SKM-1 (cell line): ENCODE measurements at regions not wholly inside any gene's neighbourhood (a gene's known extent, or its start where the extent isn't known, plus 50 kb on each side); places are given as distances from the start of the nearest gene placed in this dataset.
"Not testable (repeated sequence)": the region's sequence is repeated elsewhere in the genome, so short reads cannot be mapped to it uniquely, and the experiment has no call there.

Source experiments
- DNase-seq: peaks from one replicate; lab custom pipeline; 2025; ENCODE audit not compliant: unreplicated experiment; lab: John Stamatoyannopoulos, UW

- DNase-seq = not testable (repeated sequence)
Measured at GRCh38 chr9:2391509-2392132, 230.0 kb upstream of the VLDLR start.

GRCh38 chr9:2394087-2394741, 227.4 kb upstream of the VLDLR start:
- DNase-seq = not testable (repeated sequence)

- no peak for DNase-seq
Measured at GRCh38 chr9:2395814-2396612, 225.6 kb upstream of the VLDLR start.

- no peak for DNase-seq
Measured at GRCh38 chr9:2396622-2397285, 224.8 kb upstream of the VLDLR start.

GRCh38 chr9:2397875-2398274, 223.7 kb upstream of the VLDLR start:
- not testable (repeated sequence) for DNase-seq

- DNase-seq = not testable (repeated sequence)
Measured at GRCh38 chr9:2401746-2402145, 219.8 kb upstream of the VLDLR start.

- no peak for DNase-seq
Measured at GRCh38 chr9:2403701-2404100, 217.9 kb upstream of the VLDLR start.

GRCh38 chr9:2406252-2406651, 215.3 kb upstream of the VLDLR start:
- DNase-seq = no peak

GRCh38 chr9:2407450-2407849, 214.1 kb upstream of the VLDLR start:
- no peak for DNase-seq

GRCh38 chr9:2411459-2412215, 209.9 kb upstream of the VLDLR start:
- no peak for DNase-seq

- no peak for DNase-seq
Measured at GRCh38 chr9:2413160-2413805, 208.3 kb upstream of the VLDLR start.

- DNase-seq = no peak
Measured at GRCh38 chr9:2414465-2414864, 207.1 kb upstream of the VLDLR start.

GRCh38 chr9:2415326-2415725, 206.3 kb upstream of the VLDLR start:
- no peak for DNase-seq

- no peak for DNase-seq
Measured at GRCh38 chr9:2417730-2418129, 203.9 kb upstream of the VLDLR start.

GRCh38 chr9:2418619-2419018, 203.0 kb upstream of the VLDLR start:
- no peak for DNase-seq

GRCh38 chr9:2419347-2419746, 202.2 kb upstream of the VLDLR start:
- DNase-seq = no peak

GRCh38 chr9:2420543-2420942, 201.0 kb upstream of the VLDLR start:
- no peak for DNase-seq

GRCh38 chr9:2424619-2425033, 197.0 kb upstream of the VLDLR start:
- DNase-seq = no peak

- no peak for DNase-seq
Measured at GRCh38 chr9:2425676-2426075, 195.9 kb upstream of the VLDLR start.

- DNase-seq = no peak
Measured at GRCh38 chr9:2427120-2427891, 194.3 kb upstream of the VLDLR start.
